H1 (cell line): ENCODE measurements at regions not wholly inside any gene's neighbourhood (a gene's known extent, or its start where the extent isn't known, plus 50 kb on each side); places are given as distances from the start of the nearest gene placed in this dataset.

Experiments
- CTCF ChIA-PET: fragments of 300-600 bp; sonication (Branson Sonifier 250); formaldehyde crosslinking; loops from one replicate; lab custom pipeline; 2021; ENCODE audit not compliant: partially characterized antibody; lab: Charles Lee
- POLR2A ChIA-PET: fragments of 300-600 bp; sonication (Branson Sonifier 250); formaldehyde crosslinking; loops from one replicate; lab custom pipeline; 2021; ENCODE audit warnings: inconsistent platforms; ENCODE audit not compliant: partially characterized antibody; lab: Charles Lee
- DNase-seq, 2 experiments: peaks; one replicate each; pipeline versions ENCODE4 v3.0.0 to v3.0.0-alpha.2; 2010 to 2022; ENCODE audit warnings: low spot score in 2 of 2, low read depth in 1 of 2, mixed read lengths in 1 of 2
- FAIRE-seq: peaks from 2 replicates; lab custom pipeline; 2011; peaks lifted over from hg19 to GRCh38; lab: Jason Lieb, UNC
- H2AFZ ChIP-seq: 2 replicates; pipeline ENCODE4 v1.8.1; 2012; ENCODE audit warnings: low read length, inconsistent platforms
- H2AK5ac ChIP-seq: 2 replicates; pipeline ENCODE4 v1.6.1; 2013; ENCODE audit warnings: low read depth, low read length
- H2BK120ac ChIP-seq: replicated peaks from 2 replicates; pipeline ENCODE3; 2013; ENCODE audit warnings: low read depth, low read length, inconsistent platforms
- H2BK12ac ChIP-seq: 2 replicates; pipeline ENCODE4 v1.6.1; 2013; ENCODE audit warnings: low read depth, low read length
- H2BK15ac ChIP-seq: 2 replicates; pipeline ENCODE4 v1.6.1; 2013; ENCODE audit warnings: low read length
- H2BK20ac ChIP-seq: 2 replicates; pipeline ENCODE4 v1.6.1; 2013; ENCODE audit warnings: low read length
- H2BK5ac ChIP-seq: 2 replicates; pipeline ENCODE4 v1.6.1; 2013; ENCODE audit warnings: low read depth, low read length
- H3K14ac ChIP-seq: 2 replicates; pipeline ENCODE4 v1.6.1; 2013; ENCODE audit warnings: inconsistent platforms; ENCODE audit not compliant: insufficient read length
- H3K18ac ChIP-seq: 2 replicates; pipeline ENCODE4 v1.6.1; 2013; ENCODE audit warnings: low read length; ENCODE audit errors: extremely low read depth
- H3K23ac ChIP-seq: 2 replicates; pipeline ENCODE4 v1.6.1; 2013; ENCODE audit warnings: inconsistent platforms; ENCODE audit not compliant: insufficient read length
- H3K23me2 ChIP-seq: 2 replicates; pipeline ENCODE4 v1.6.1; 2013; ENCODE audit warnings: low read depth, low read length
- H3K27ac ChIP-seq: 2 replicates; pipeline ENCODE4 v1.6.1; 2011; ENCODE audit warnings: low read depth, low read length, inconsistent platforms
- H3K27me3 ChIP-seq, 4 experiments: replicated peaks in 1 of 4; 1 replicate in 1 of 4; 2 replicates in 3 of 4; pipeline versions ENCODE4 v1.6.1 to v1.8.1; 2011 to 2013; ENCODE audit warnings: low read length in 3 of 4, mild to moderate bottlenecking in 3 of 4, inconsistent platforms in 2 of 4, mixed read lengths in 2 of 4, moderate library complexity in 1 of 4; ENCODE audit not compliant: control insufficient read depth in 3 of 4, insufficient read depth in 3 of 4; ENCODE audit errors: extremely low read depth in 1 of 4
- H3K36me3 ChIP-seq, 4 experiments: 2 replicates each; pipeline versions ENCODE4 v1.6.1 to v1.8.1; 2011 to 2013; ENCODE audit warnings: mild to moderate bottlenecking in 4 of 4, low read length in 3 of 4, moderate library complexity in 2 of 4, control low read depth in 1 of 4, inconsistent platforms in 1 of 4; ENCODE audit not compliant: insufficient read depth in 4 of 4, control insufficient read depth in 2 of 4
- H3K4ac ChIP-seq: replicated peaks from 2 replicates; pipeline ENCODE3; 2013; ENCODE audit warnings: low read length, low read depth, mixed read lengths, inconsistent platforms; ENCODE audit not compliant: insufficient read length
- H3K4me1 ChIP-seq, 4 experiments: replicated peaks in 1 of 4; 1 replicate in 1 of 4; 2 replicates in 3 of 4; pipeline versions ENCODE4 v1.6.1 to v1.8.1; 2011 to 2013; ENCODE audit warnings: low read length in 3 of 4, inconsistent platforms in 2 of 4, mixed read lengths in 1 of 4; ENCODE audit not compliant: insufficient read depth in 4 of 4, control insufficient read depth in 3 of 4
- H3K4me2 ChIP-seq, 2 experiments: 2 replicates each; pipeline versions ENCODE4 v1.6.1 to v1.8.1; 2011 to 2013; ENCODE audit warnings: low read depth in 2 of 2, low read length in 2 of 2, control low read depth in 1 of 2, inconsistent platforms in 1 of 2, mild to moderate bottlenecking in 1 of 2; ENCODE audit not compliant: insufficient read depth in 1 of 2
- H3K4me3 ChIP-seq, 4 experiments: fragments of 200-600, 300-600 bp in 1 of 4; sonication (generic), shearing (Covaris generic), sonication (Bioruptor Twin) in 1 of 4; 2 replicates each; pipeline versions ENCODE4 v1.5.1 to v1.8.1; 2011 to 2016; ENCODE audit warnings: low read length in 4 of 4, low read depth in 3 of 4, control low read depth in 2 of 4, inconsistent platforms in 2 of 4, mild to moderate bottlenecking in 2 of 4, mixed read lengths in 1 of 4, moderate library complexity in 1 of 4; ENCODE audit not compliant: insufficient read depth in 2 of 4; ENCODE audit errors: extremely low read depth in 1 of 4
- H3K56ac ChIP-seq: replicated peaks from 2 replicates; pipeline ENCODE3; 2013; ENCODE audit warnings: low read depth, mild to moderate bottlenecking, mixed read lengths, low read length, inconsistent platforms; ENCODE audit not compliant: insufficient read length
- H3K79me1 ChIP-seq: 2 replicates; pipeline ENCODE4 v1.6.1; 2013; ENCODE audit warnings: low read depth, low read length, control low read depth
- H3K79me2 ChIP-seq, 2 experiments: 2 replicates each; pipeline versions ENCODE4 v1.6.1 to v1.8.1; 2012 to 2013; ENCODE audit warnings: low read length in 2 of 2, mild to moderate bottlenecking in 2 of 2, inconsistent platforms in 1 of 2; ENCODE audit not compliant: insufficient read depth in 2 of 2, control insufficient read depth in 1 of 2
- H3K9ac ChIP-seq, 4 experiments: replicated peaks in 1 of 4; 1 replicate in 1 of 4; 2 replicates in 3 of 4; pipeline versions ENCODE4 v1.6.1 to v1.8.1; 2011 to 2013; ENCODE audit warnings: low read depth in 3 of 4, low read length in 3 of 4, control low read depth in 2 of 4, mild to moderate bottlenecking in 2 of 4, moderate library complexity in 2 of 4, inconsistent platforms in 1 of 4; ENCODE audit errors: extremely low read depth in 1 of 4
- H3K9me3 ChIP-seq, 2 experiments: 2 replicates each; pipeline versions ENCODE4 v1.6.1 to v1.8.1; 2012 to 2013; ENCODE audit warnings: mild to moderate bottlenecking in 2 of 2, moderate library complexity in 2 of 2, control low read depth in 1 of 2, inconsistent platforms in 1 of 2, low read depth in 1 of 2, low read length in 1 of 2, mixed read lengths in 1 of 2; ENCODE audit not compliant: insufficient read depth in 2 of 2
- H4K20me1 ChIP-seq, 2 experiments: replicated peaks in 1 of 2; 2 replicates each; pipeline versions ENCODE3 to v1.8.1; 2011 to 2013; ENCODE audit warnings: inconsistent platforms in 2 of 2, low read length in 2 of 2, mild to moderate bottlenecking in 1 of 2; ENCODE audit not compliant: insufficient read depth in 2 of 2, control insufficient read depth in 1 of 2
- H4K5ac ChIP-seq: 2 replicates; pipeline ENCODE4 v1.6.1; 2013; ENCODE audit warnings: low read length, low read depth, mixed read lengths, inconsistent platforms; ENCODE audit not compliant: insufficient read length
- H4K8ac ChIP-seq: 2 replicates; pipeline ENCODE4 v1.8.0; 2013; ENCODE audit warnings: mild to moderate bottlenecking, moderate library complexity, low read length, inconsistent platforms; ENCODE audit not compliant: insufficient read depth; ENCODE audit errors: extremely low read depth
- H4K91ac ChIP-seq: replicated peaks from 2 replicates; pipeline ENCODE3; 2013; ENCODE audit warnings: low read length, mixed read lengths, inconsistent platforms; ENCODE audit not compliant: insufficient read length
- ASH2L ChIP-seq: fragments of 200-600, 300-600 bp; sonication (generic); IDR thresholded peaks from one replicate; pipeline ENCODE4 v1.7.1; 2017; ENCODE audit warnings: low read length
- BCL11A ChIP-seq, 2 experiments: IDR thresholded peaks; one replicate each; pipeline ENCODE4 v1.6.1; 2011; ENCODE audit warnings: low read depth in 2 of 2, low read length in 2 of 2, mild to moderate bottlenecking in 2 of 2
- CHD1 ChIP-seq: IDR thresholded peaks from 2 replicates; pipeline ENCODE4 v1.6.1; 2012; ENCODE audit warnings: low read depth, low read length, improper control_type of control experiment
- GTF2F1 ChIP-seq: IDR thresholded peaks from 2 replicates; pipeline ENCODE4 v1.6.1; 2012; ENCODE audit warnings: low read depth, low read length, improper control_type of control experiment, borderline replicate concordance
- JUN ChIP-seq: IDR thresholded peaks from 2 replicates; pipeline ENCODE4 v1.6.1; 2011; ENCODE audit warnings: low read depth, mild to moderate bottlenecking, improper control_type of control experiment, low read length
- JUND ChIP-seq: IDR thresholded peaks from 2 replicates; pipeline ENCODE4 v1.6.1; 2011; ENCODE audit warnings: mild to moderate bottlenecking, improper control_type of control experiment, low read length
- RNF2 ChIP-seq: fragments of 200-900, 300-1000 bp; sonication (generic); IDR thresholded peaks from 2 replicates; pipeline ENCODE4 v1.7.1; 2016; ENCODE audit warnings: borderline replicate concordance, low read depth, mild to moderate bottlenecking, antibody characterized with exemption, low read length; ENCODE audit not compliant: poor library complexity, severe bottlenecking; ENCODE audit errors: missing control alignments
- SRF ChIP-seq: IDR thresholded peaks from 2 replicates; pipeline ENCODE4 v1.6.1; 2011; ENCODE audit warnings: mild to moderate bottlenecking, low read depth, low read length, moderate library complexity
- WGBS, 2 experiments: shearing (Covaris generic) in 1 of 2; methylation state at CpG; one replicate each; pipeline versions ENCODE4 v1.1.6 to v1.1.7; 2013 to 2015; ENCODE audit warnings: low lambda C conversion rate in 2 of 2, mixed read lengths in 2 of 2, inconsistent platforms in 1 of 2, low coverage in 1 of 2, missing lambda C conversion rate in 1 of 2; ENCODE audit not compliant: insufficient replicate concordance in 2 of 2, insufficient coverage in 1 of 2, insufficient read length in 1 of 2; ENCODE audit errors: extremely low coverage in 1 of 2, missing lambda C conversion rate in 1 of 2; 5-methylcytosine and 5-hydroxymethylcytosine counted together
- TF ChIP-seq, protein P1 (sequence below): IDR thresholded peaks from 2 replicates; pipeline ENCODE4 v1.6.1; 2011; ENCODE audit warnings: low read length, improper control_type of control experiment

DNA sequence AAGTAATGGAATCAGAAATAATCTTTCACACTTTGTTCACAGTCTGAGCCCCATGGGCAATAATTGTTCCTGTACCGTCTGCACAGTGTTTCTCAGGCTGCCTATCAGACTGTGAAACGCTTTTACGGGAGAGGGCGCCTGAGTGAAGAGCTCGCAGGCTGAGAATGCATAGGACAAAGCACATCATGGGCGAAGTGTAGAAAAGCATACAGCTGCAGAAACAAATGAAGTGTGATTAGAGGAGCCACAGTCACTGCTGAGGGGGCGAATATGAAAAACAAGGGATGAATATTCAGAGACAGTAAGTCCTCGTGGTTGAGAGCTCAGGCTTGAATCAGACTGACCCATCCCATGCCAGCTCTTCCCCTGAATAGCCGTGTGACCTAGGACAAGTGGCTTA, 438.4 kb upstream of the DCN start:
- Histone ChIP-seq H3K23me2 (no peaks in the 10 kb centered on the region; the same call in 1 of the 2 replicates), H3K56ac (no peak overlapping the region), H3K4me2 (no peak overlapping the region), H2BK15ac (no peak overlapping the region), H3K27me3 (no peaks in the 10 kb centered on the region), H3K23ac (no peak overlapping the region), H2BK20ac (no peak overlapping the region), H2BK12ac (0 out of 2 replicates have a peak overlapping the region, but pooled peaks have one; percentile 4), H3K9ac (no peak overlapping the region), H3K18ac (no peak overlapping the region), H4K20me1 (no peaks in the 10 kb centered on the region), H2AK5ac (no peak overlapping the region), H3K4me1 (no peaks in the 10 kb centered on the region), H4K5ac (no peak overlapping the region), H3K4ac (no peak overlapping the region), H3K79me1 (no peaks in the 10 kb centered on the region), H3K14ac (no peak overlapping the region), H3K27ac (no peak overlapping the region), H4K91ac (no peak overlapping the region), H3K79me2 (no peaks in the 10 kb centered on the region), H2AFZ (peak overlapping the region; percentile 89), H3K4me3 (no peak overlapping the region), H3K36me3 (no peaks in the 10 kb centered on the region), H4K8ac (no peak overlapping the region), H3K9me3 (peaks cover 3 to 6% of the 10 kb centered on the region in 2 experiments; a peak in 2 of 4 replicates), H2BK120ac (no peak overlapping the region), H2BK5ac (no peak overlapping the region)
- 81% methylated on average over 9 of the region's 9 CpGs; no CpG with 5 or more reads in 1 of the 2 experiments for WGBS, 2 experiments
- TF ChIP-seq JUND: no peak
- TF ChIP-seq GTF2F1: no peak
- TF ChIP-seq JUN: no peak
- TF ChIP-seq ASH2L: no peak
- TF ChIP-seq SRF: no peak
- TF ChIP-seq, protein P1, sequence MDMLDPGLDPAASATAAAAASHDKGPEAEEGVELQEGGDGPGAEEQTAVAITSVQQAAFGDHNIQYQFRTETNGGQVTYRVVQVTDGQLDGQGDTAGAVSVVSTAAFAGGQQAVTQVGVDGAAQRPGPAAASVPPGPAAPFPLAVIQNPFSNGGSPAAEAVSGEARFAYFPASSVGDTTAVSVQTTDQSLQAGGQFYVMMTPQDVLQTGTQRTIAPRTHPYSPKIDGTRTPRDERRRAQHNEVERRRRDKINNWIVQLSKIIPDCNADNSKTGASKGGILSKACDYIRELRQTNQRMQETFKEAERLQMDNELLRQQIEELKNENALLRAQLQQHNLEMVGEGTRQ: no peak
- no peak for TF ChIP-seq RNF2
- no peak for TF ChIP-seq CHD1
- TF ChIP-seq BCL11A (IDR thresholded peaks at IDR 0.05; ENCODE audit: low read depth in 2 of 2, low read length in 2 of 2): no peak
- FAIRE-seq (no peak), DNase-seq (no peak)
- ChIA-PET CTCF (interaction anchor here (0.6 to 1.6 kb wide), 3 partner anchors 16 to 115 kb away, joined by 3 read pairs; no protein-coding TSS in a partner anchor), POLR2A (no interaction called here)
